Right lobe of liver (tissue), 6 donors: ENCODE measurements at regions not wholly inside any gene's neighbourhood (a gene's known extent, or its start where the extent isn't known, plus 50 kb on each side); places are given as distances from the start of the nearest gene placed in this dataset.

Source experiments
- ATAC-seq, 4 donors: fragments of 200-7000 bp; cut with Tn5 transposase; one replicate each; pipeline ENCODE4 v1.9.1; 2020; ENCODE audit warnings: mild to moderate bottlenecking in 4 of 4, moderate library complexity in 4 of 4
- DNase-seq, 3 donors: peaks; one replicate each; pipeline ENCODE4 v3.0.0-alpha.2; 2020
- H3K27ac ChIP-seq, 3 donors: fragments of 200-600 bp; one replicate each; pipeline ENCODE4 v1.8.0; 2022
- H3K27me3 ChIP-seq, 2 donors: fragments of 200-600 bp; one replicate each; pipeline ENCODE4 v1.8.0; 2022
- H3K36me3 ChIP-seq, 4 donors: fragments of 200-600 bp; sonication (generic) in 1 of 4; one replicate each; pipeline versions ENCODE4 v1.5.1 to v1.8.0; 2017 to 2022; ENCODE audit warnings: control low read depth in 1 of 4
- H3K4me1 ChIP-seq, 4 donors: fragments of 200-600 bp; sonication (generic) in 1 of 4; one replicate each; pipeline versions ENCODE4 v1.5.1 to v1.8.0; 2017 to 2022; ENCODE audit warnings: control low read depth in 1 of 4
- H3K4me3 ChIP-seq, 3 donors: fragments of 200-600 bp; one replicate each; pipeline ENCODE4 v1.8.0; 2022
- H3K9me3 ChIP-seq, 4 donors: fragments of 200-600 bp; sonication (generic) in 1 of 4; one replicate each; pipeline versions ENCODE4 v1.5.1 to v1.8.0; 2017 to 2022; ENCODE audit warnings: control low read depth in 1 of 4
- POLR2A ChIP-seq: fragments of 450-650 bp; IDR thresholded peaks from one replicate; pipeline ENCODE4 v1.6.1; 2017; ENCODE audit warnings: antibody characterized with exemption, mild to moderate bottlenecking
- WGBS: methylation state at CpG from one replicate; pipeline ENCODE4 v1.1.6; 2018; ENCODE audit warnings: low coverage, low lambda C conversion rate; ENCODE audit not compliant: insufficient coverage; ENCODE audit errors: missing lambda C conversion rate; 5-methylcytosine and 5-hydroxymethylcytosine counted together
- intact Hi-C, 2 donors: fragments of 100-400 bp; cut with DNase I; formaldehyde crosslinking; loops; one replicate each; pipeline versions ENCODE4 v1.11.2 to v1.14.1; 2022
- TF ChIP-seq, protein P1 (sequence below), 4 donors: fragments of 200-600 bp in 3 of 4; fragments of 450-650 bp in 1 of 4; IDR thresholded peaks; one replicate each; pipeline versions ENCODE4 v1.5.1 to v1.8.0; 2016 to 2022; ENCODE audit warnings: antibody characterized with exemption in 4 of 4, mild to moderate bottlenecking in 2 of 4
- donor health status: DM: no; HTN: yes; CAD: no.
- donor health status: DM: no; HTN: no; CAD: no.
- donor health status: DM: no; HTN: no; CAD: no.
- donor health status: DM: no; HTN: yes; CAD: no.
- donor health status: DM: no; HTN: yes; CAD: no.

DNA sequence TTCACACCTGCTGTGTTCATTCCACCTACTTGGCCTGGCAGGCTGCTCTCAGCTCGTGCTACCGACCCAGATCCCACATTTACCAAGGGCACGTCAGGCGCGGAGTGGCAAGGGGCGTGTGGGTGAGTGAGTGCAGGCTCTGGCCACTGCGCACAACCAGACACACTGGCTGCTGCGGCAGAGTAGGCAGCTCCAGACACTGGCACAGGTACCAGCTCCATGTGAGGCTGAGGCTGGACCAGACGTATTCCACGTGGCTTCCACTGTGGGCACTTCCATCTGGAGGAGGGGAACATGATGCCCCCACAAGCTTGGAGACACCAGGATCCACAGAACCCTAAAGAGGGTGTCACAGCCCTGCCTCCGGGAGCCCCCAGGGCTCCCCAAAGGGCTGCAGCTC lies 74.6 kb upstream of the ZNF804A start:
- Histone ChIP-seq H3K4me1 (no peaks in the 10 kb centered on the region), H3K9me3 (no peaks in the 10 kb centered on the region), H3K4me3 (no peak overlapping the region), H3K27ac (no peak overlapping the region), H3K27me3 (no peaks in the 10 kb centered on the region), H3K36me3 (no peaks in the 10 kb centered on the region)
- peak in 1 of 3 donors; percentile 40 for DNase-seq
- WGBS = 86% methylated on average over 7 of the region's 11 CpGs
- intact Hi-C loops = no loop called here
- peak in 1 of 4 donors; percentile 44 for ATAC-seq
- no peak for TF ChIP-seq POLR2A
- TF ChIP-seq, protein P1, sequence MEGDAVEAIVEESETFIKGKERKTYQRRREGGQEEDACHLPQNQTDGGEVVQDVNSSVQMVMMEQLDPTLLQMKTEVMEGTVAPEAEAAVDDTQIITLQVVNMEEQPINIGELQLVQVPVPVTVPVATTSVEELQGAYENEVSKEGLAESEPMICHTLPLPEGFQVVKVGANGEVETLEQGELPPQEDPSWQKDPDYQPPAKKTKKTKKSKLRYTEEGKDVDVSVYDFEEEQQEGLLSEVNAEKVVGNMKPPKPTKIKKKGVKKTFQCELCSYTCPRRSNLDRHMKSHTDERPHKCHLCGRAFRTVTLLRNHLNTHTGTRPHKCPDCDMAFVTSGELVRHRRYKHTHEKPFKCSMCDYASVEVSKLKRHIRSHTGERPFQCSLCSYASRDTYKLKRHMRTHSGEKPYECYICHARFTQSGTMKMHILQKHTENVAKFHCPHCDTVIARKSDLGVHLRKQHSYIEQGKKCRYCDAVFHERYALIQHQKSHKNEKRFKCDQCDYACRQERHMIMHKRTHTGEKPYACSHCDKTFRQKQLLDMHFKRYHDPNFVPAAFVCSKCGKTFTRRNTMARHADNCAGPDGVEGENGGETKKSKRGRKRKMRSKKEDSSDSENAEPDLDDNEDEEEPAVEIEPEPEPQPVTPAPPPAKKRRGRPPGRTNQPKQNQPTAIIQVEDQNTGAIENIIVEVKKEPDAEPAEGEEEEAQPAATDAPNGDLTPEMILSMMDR (IDR thresholded peaks at IDR 0.05) = no peak

DNA sequence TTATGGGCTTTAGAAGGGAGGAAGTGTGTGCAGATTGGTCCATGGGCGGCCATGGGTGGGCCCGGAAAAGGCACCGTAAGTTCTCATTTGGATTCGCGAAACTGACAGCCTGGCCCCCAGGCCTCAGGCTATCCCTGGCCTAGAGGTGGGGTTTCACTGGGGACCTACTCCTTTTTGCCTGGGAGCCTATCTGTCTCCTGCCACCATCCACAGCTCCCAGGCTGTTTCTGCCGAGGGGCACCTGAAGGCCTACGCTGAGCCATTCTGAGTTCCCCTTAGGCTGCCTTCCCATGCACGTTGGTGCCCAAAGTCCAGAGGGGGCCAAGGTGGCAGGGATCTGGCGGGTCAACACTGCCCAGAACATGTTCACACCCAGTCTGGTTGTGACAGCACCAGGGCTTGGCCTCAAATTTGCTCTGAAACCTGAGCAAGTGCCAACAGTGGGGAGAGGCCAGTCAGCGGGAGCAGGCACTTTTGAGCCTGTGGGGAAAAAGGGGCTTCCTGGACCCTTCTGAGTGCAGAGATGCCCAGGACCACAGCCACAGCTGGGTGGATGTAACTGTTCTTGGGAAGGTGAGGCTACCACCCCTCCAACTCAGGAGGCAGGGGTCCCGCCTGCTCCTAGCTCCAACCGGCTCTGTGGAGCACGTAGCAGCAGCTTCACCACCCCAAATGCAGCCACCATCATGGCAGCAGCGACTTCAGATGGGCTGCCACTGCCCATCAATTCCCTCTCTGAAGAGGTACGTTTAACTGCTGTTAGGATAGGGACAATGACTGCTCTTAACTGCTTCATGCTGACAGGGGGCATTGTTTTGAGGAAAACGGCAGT lies 73.6 kb upstream of the ZNF804A start:
- DNase-seq = no peak
- TF ChIP-seq POLR2A = no peak
- TF ChIP-seq, protein P1 (IDR thresholded peaks at IDR 0.05) = no peak
- no peaks in the 10 kb centered on the region for H3K9me3 ChIP-seq
- no peaks in the 10 kb centered on the region for H3K4me1 ChIP-seq
- H3K27me3 ChIP-seq = no peaks in the 10 kb centered on the region
- ATAC-seq = peak in 1 of 4 donors; percentile 24
- no peaks in the 10 kb centered on the region for H3K36me3 ChIP-seq
- no peak overlapping the region for H3K27ac ChIP-seq
- H3K4me3 ChIP-seq = no peak overlapping the region
- WGBS = 49% methylated on average over 4 of the region's 16 CpGs
- intact Hi-C loops = no loop called here

DNA sequence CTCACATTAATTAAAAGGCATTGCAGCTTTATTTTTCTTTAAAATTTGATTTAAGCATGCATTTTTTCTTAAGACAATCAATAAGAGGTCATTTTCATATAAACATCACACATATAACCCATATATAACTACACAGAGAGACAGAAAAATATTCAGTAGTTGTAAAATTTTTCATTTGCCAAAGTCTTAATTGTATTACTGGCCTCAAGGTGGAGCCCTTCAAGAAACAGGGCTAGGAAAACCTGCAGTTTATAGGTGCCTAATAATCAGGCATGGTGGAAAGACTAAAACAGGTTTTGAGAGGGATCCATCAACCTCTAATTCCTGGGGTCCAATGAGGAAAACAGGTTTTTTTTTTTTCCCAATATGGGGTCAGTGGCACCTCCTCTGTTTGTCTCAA lies 71.3 kb upstream of the ZNF804A start:
- ATAC-seq (no peak), DNase-seq (no peak)
- Histone ChIP-seq H3K36me3 (no peaks in the 10 kb centered on the region), H3K4me3 (no peak overlapping the region), H3K27ac (no peak overlapping the region), H3K9me3 (no peaks in the 10 kb centered on the region), H3K4me1 (no peaks in the 10 kb centered on the region), H3K27me3 (no peaks in the 10 kb centered on the region)
- TF ChIP-seq, protein P1 (IDR thresholded peaks at IDR 0.05) = no peak
- no peak for TF ChIP-seq POLR2A
- intact Hi-C loops = no loop called here

DNA sequence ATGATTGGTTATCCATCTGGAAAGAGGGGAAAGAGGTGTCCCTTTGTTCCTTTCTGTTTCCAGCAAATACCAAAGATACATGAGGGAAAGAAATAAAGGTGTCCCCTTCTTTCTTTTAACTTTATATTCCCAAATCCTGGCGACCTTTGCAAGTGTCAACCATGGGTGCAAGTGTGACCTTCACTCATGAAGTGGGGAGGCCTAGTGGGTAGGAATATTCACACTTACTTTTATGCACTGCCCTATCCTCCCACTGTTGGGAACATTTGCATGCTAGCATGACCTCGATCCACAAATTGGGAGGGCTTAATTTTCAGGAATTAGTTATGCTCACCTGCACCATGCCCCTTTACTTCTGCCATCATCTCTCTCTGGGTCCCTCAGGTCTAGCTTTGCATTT lies 70.2 kb upstream of the ZNF804A start:
- Histone ChIP-seq H3K4me3 (no peak overlapping the region), H3K9me3 (no peaks in the 10 kb centered on the region), H3K27ac (no peak overlapping the region), H3K4me1 (no peaks in the 10 kb centered on the region), H3K27me3 (no peaks in the 10 kb centered on the region), H3K36me3 (no peaks in the 10 kb centered on the region)
- DNase-seq (no peak), ATAC-seq (no peak)
- TF ChIP-seq POLR2A = no peak
- TF ChIP-seq, protein P1 (IDR thresholded peaks at IDR 0.05) = no peak
- WGBS = 47% methylated on average over 2 of the region's 2 CpGs
- intact Hi-C loops = no loop called here
